HUES6 (cell line): ENCODE measurements at regions not wholly inside any gene's neighbourhood (a gene's known extent, or its start where the extent isn't known, plus 50 kb on each side); places are given as distances from the start of the nearest gene placed in this dataset.

ENCODE experiments used
- H3K27ac ChIP-seq: 2 replicates; pipeline ENCODE4 v1.7.0; 2013; ENCODE audit warnings: low read depth, mild to moderate bottlenecking, low read length, inconsistent platforms
- H3K27me3 ChIP-seq: 2 replicates; pipeline ENCODE4 v1.6.1; 2013; ENCODE audit warnings: low read length; ENCODE audit not compliant: control insufficient read depth, insufficient read depth
- H3K36me3 ChIP-seq: 2 replicates; pipeline ENCODE4 v1.6.1; 2013; ENCODE audit warnings: low read length; ENCODE audit not compliant: control insufficient read depth, insufficient read depth
- H3K4me1 ChIP-seq: 2 replicates; pipeline ENCODE4 v1.6.1; 2013; ENCODE audit warnings: low read length; ENCODE audit not compliant: control insufficient read depth, insufficient read depth
- H3K4me3 ChIP-seq: 2 replicates; pipeline ENCODE4 v1.5.1; 2013; ENCODE audit warnings: low read depth, low read length
- H3K9ac ChIP-seq: one replicate; pipeline ENCODE4 v1.6.1; 2013; ENCODE audit warnings: mild to moderate bottlenecking, low read length
- H3K9me3 ChIP-seq: 2 replicates; pipeline ENCODE4 v1.6.1; 2013; ENCODE audit warnings: low read depth, low read length; ENCODE audit not compliant: control insufficient read depth, insufficient read depth

- no peak overlapping the region for H3K9ac ChIP-seq
- H3K4me3 ChIP-seq = no peak overlapping the region
- no peaks in the 10 kb centered on the region for H3K9me3 ChIP-seq
- H3K27me3 ChIP-seq = no peaks in the 10 kb centered on the region
- H3K36me3 ChIP-seq = no peaks in the 10 kb centered on the region
- H3K27ac ChIP-seq = no peak overlapping the region
- H3K4me1 ChIP-seq = no peaks in the 10 kb centered on the region
These were observed 245.7 kb upstream of the CNTN4 start for GRCh38 chr3:1852950-1853349.

- no peaks in the 10 kb centered on the region for H3K4me1 ChIP-seq
- H3K27ac ChIP-seq = no peak overlapping the region
- no peak overlapping the region for H3K9ac ChIP-seq
- H3K9me3 ChIP-seq = no peaks in the 10 kb centered on the region
- H3K4me3 ChIP-seq = no peak overlapping the region
- no peaks in the 10 kb centered on the region for H3K36me3 ChIP-seq
- H3K27me3 ChIP-seq = no peaks in the 10 kb centered on the region
These were observed 242.8 kb upstream of the CNTN4 start for GRCh38 chr3:1855841-1856240.

GRCh38 chr3:1870738-1871137 lies 227.9 kb upstream of the CNTN4 start:
- H3K27ac ChIP-seq = no peak overlapping the region
- no peak overlapping the region for H3K4me3 ChIP-seq
- no peaks in the 10 kb centered on the region for H3K4me1 ChIP-seq
- no peaks in the 10 kb centered on the region for H3K9me3 ChIP-seq
- H3K36me3 ChIP-seq = no peaks in the 10 kb centered on the region
- no peaks in the 10 kb centered on the region for H3K27me3 ChIP-seq
- no peak overlapping the region for H3K9ac ChIP-seq

- no peaks in the 10 kb centered on the region for H3K4me1 ChIP-seq
- no peak overlapping the region for H3K9ac ChIP-seq
- H3K36me3 ChIP-seq = no peaks in the 10 kb centered on the region
- H3K27ac ChIP-seq = no peak overlapping the region
- H3K4me3 ChIP-seq = no peak overlapping the region
- no peaks in the 10 kb centered on the region for H3K27me3 ChIP-seq
- peaks cover 3% of the 10 kb centered on the region for H3K9me3 ChIP-seq
These were observed 215.1 kb upstream of the CNTN4 start for GRCh38 chr3:1883534-1883933.

GRCh38 chr3:1892459-1892858 lies 206.2 kb upstream of the CNTN4 start:
- H3K4me1 ChIP-seq = no peaks in the 10 kb centered on the region
- peaks cover 39% of the 10 kb centered on the region for H3K9me3 ChIP-seq
- H3K27ac ChIP-seq = no peak overlapping the region
- H3K36me3 ChIP-seq = no peaks in the 10 kb centered on the region
- H3K4me3 ChIP-seq = no peak overlapping the region
- H3K9ac ChIP-seq = no peak overlapping the region
- no peaks in the 10 kb centered on the region for H3K27me3 ChIP-seq

- no peak overlapping the region for H3K4me3 ChIP-seq
- no peaks in the 10 kb centered on the region for H3K4me1 ChIP-seq
- H3K27ac ChIP-seq = no peak overlapping the region
- H3K36me3 ChIP-seq = no peaks in the 10 kb centered on the region
- no peaks in the 10 kb centered on the region for H3K27me3 ChIP-seq
- no peak overlapping the region for H3K9ac ChIP-seq
- no peaks in the 10 kb centered on the region for H3K9me3 ChIP-seq
These were observed 196.2 kb upstream of the CNTN4 start for GRCh38 chr3:1902416-1902815.

GRCh38 chr3:1903111-1903510 lies 195.6 kb upstream of the CNTN4 start:
- Histone ChIP-seq H3K27me3 (no peaks in the 10 kb centered on the region), H3K4me1 (no peaks in the 10 kb centered on the region), H3K9ac (no peak overlapping the region), H3K4me3 (no peak overlapping the region), H3K9me3 (no peaks in the 10 kb centered on the region), H3K36me3 (no peaks in the 10 kb centered on the region), H3K27ac (no peak overlapping the region)

GRCh38 chr3:1907911-1908310 lies 190.8 kb upstream of the CNTN4 start:
- H3K4me1 ChIP-seq = no peaks in the 10 kb centered on the region
- no peaks in the 10 kb centered on the region for H3K27me3 ChIP-seq
- no peak overlapping the region for H3K4me3 ChIP-seq
- H3K36me3 ChIP-seq = no peaks in the 10 kb centered on the region
- H3K9ac ChIP-seq = no peak overlapping the region
- no peaks in the 10 kb centered on the region for H3K9me3 ChIP-seq
- H3K27ac ChIP-seq = no peak overlapping the region

- Histone ChIP-seq H3K9ac (no peak overlapping the region), H3K27me3 (no peaks in the 10 kb centered on the region), H3K27ac (no peak overlapping the region), H3K9me3 (no peaks in the 10 kb centered on the region), H3K4me3 (no peak overlapping the region), H3K4me1 (no peaks in the 10 kb centered on the region), H3K36me3 (no peaks in the 10 kb centered on the region)
These were observed 189.8 kb upstream of the CNTN4 start for GRCh38 chr3:1908651-1909445.

GRCh38 chr3:1910322-1910721 lies 188.3 kb upstream of the CNTN4 start:
- no peak overlapping the region for H3K9ac ChIP-seq
- H3K27me3 ChIP-seq = no peaks in the 10 kb centered on the region
- no peak overlapping the region for H3K4me3 ChIP-seq
- no peaks in the 10 kb centered on the region for H3K36me3 ChIP-seq
- no peaks in the 10 kb centered on the region for H3K4me1 ChIP-seq
- H3K27ac ChIP-seq = no peak overlapping the region
- H3K9me3 ChIP-seq = no peaks in the 10 kb centered on the region

GRCh38 chr3:1929788-1930414 lies 168.8 kb upstream of the CNTN4 start:
- no peaks in the 10 kb centered on the region for H3K27me3 ChIP-seq
- no peaks in the 10 kb centered on the region for H3K9me3 ChIP-seq
- no peak overlapping the region for H3K27ac ChIP-seq
- no peak overlapping the region for H3K9ac ChIP-seq
- H3K4me1 ChIP-seq = no peaks in the 10 kb centered on the region
- H3K4me3 ChIP-seq = no peak overlapping the region
- H3K36me3 ChIP-seq = no peaks in the 10 kb centered on the region
